Right cardiac atrium (tissue), 5 donors: ENCODE measurements at regions not wholly inside any gene's neighbourhood (a gene's known extent, or its start where the extent isn't known, plus 50 kb on each side); places are given as distances from the start of the nearest gene placed in this dataset.

Experiments used
- ATAC-seq, 2 donors: fragments of 200-7000 bp; cut with Tn5 transposase; one replicate each; pipeline versions ENCODE4 v1.8.0 to v1.9.1; 2020; ENCODE audit warnings: moderate library complexity in 2 of 2, mild to moderate bottlenecking in 1 of 2
- DNase-seq, 3 donors: peaks; one replicate each; pipeline ENCODE4 v3.0.0-alpha.2; 2020
- H3K27ac ChIP-seq: one replicate; pipeline ENCODE4 v1.5.1; 2013; ENCODE audit warnings: mild to moderate bottlenecking, low read length, control low read depth, moderate library complexity
- H3K27me3 ChIP-seq: one replicate; pipeline ENCODE4 v1.6.1; 2013; ENCODE audit not compliant: control insufficient read depth, insufficient read depth
- H3K4me1 ChIP-seq: one replicate; pipeline ENCODE4 v1.6.1; 2013; ENCODE audit warnings: low read length; ENCODE audit not compliant: control insufficient read depth, insufficient read depth
- H3K4me3 ChIP-seq: one replicate; pipeline ENCODE4 v1.5.1; 2013; ENCODE audit warnings: low read length, control low read depth
- H3K9me3 ChIP-seq: one replicate; pipeline ENCODE4 v1.6.1; 2013; ENCODE audit warnings: low read length; ENCODE audit not compliant: control insufficient read depth
- WGBS: extraction: QIAGEN DNeasy Blood & Tissue Kit; methylation state at CpG from one replicate; pipeline ENCODE4 v1.1.7; 2013; 5-methylcytosine and 5-hydroxymethylcytosine counted together
- intact Hi-C, 4 donors: fragments of 100-400 bp; cut with DNase I; formaldehyde crosslinking; loops; one replicate each; pipeline versions ENCODE4 v1.11.0 to v1.14.0; 2022 to 2023
- donor health status: healthy with polysubstance abuse.
- donor health status: DM: no; HTN: yes; CAD: no.
- donor health status: DM: no; HTN: no; CAD: no.
- donor health status: DM: no; HTN: yes; CAD: no; lungs with severe emphysema.
- donor health status: DM: yes; HTN: yes; CAD: no.

DNA sequence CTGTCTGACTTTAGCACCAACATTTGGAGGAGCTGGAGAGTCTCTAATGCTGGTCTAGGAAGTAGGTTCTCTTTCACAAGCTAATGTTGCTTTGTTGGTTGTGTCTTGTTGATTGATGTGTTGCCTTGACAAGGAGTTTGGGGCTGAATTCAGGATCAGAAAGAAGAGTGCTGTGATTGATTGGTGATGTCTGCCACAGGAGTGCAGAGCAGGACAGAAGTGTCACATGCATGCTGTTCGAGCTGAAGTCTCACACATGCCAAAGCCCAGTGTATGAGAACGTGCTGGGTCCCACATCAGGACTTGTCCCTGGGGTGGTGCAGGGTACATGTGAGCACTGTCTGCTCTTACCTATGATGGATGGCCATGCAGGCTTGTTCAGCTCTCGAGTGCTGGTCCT lies 694.4 kb downstream of the MATN1 start:
- no peak for DNase-seq
- H3K27ac ChIP-seq, result no peak overlapping the region
- H3K4me3 ChIP-seq, result no peak overlapping the region
- H3K27me3 ChIP-seq, result no peaks in the 10 kb centered on the region
- H3K9me3 ChIP-seq, result no peaks in the 10 kb centered on the region
- no peaks in the 10 kb centered on the region for H3K4me1 ChIP-seq
- intact Hi-C loops, result no loop called here
- no peak for ATAC-seq
- WGBS, result 57% methylated on average over 3 of the region's 3 CpGs

DNA sequence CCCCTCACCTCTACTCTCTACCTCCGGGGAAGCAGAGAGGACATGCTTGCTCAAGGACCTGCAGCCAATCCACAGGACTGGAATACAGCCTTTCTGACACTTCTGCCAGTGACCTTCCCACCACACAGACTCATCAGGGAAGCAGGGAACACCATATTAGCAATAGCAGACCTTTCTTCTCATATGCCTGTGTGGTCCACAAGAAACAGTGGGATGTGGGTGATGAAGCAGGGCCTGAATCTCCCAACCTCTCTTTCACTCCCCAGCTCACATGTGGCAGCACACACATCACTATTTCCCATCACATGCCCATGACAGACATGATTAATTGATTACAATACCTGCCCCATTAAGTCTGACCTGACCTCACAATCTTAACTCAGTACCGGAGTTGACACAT lies 695.1 kb downstream of the MATN1 start:
- 80% methylated on average over 2 of the region's 2 CpGs for WGBS
- ATAC-seq (no peak), DNase-seq (no peak)
- Histone ChIP-seq H3K4me3 (no peak overlapping the region), H3K27ac (no peak overlapping the region), H3K27me3 (no peaks in the 10 kb centered on the region), H3K4me1 (no peaks in the 10 kb centered on the region), H3K9me3 (peaks cover 2% of the 10 kb centered on the region)
- intact Hi-C loops, result no loop called here

GRCh38 chr1:30027247-30027646 lies 696.1 kb downstream of the MATN1 start:
- ATAC-seq (no peak), DNase-seq (no peak)
- Histone ChIP-seq H3K27ac (no peak overlapping the region), H3K4me3 (no peak overlapping the region), H3K4me1 (no peaks in the 10 kb centered on the region), H3K27me3 (no peaks in the 10 kb centered on the region), H3K9me3 (peaks cover 2% of the 10 kb centered on the region)
- intact Hi-C loops, result no loop called here
- WGBS, result 89% methylated on average over 2 of the region's 2 CpGs

DNA sequence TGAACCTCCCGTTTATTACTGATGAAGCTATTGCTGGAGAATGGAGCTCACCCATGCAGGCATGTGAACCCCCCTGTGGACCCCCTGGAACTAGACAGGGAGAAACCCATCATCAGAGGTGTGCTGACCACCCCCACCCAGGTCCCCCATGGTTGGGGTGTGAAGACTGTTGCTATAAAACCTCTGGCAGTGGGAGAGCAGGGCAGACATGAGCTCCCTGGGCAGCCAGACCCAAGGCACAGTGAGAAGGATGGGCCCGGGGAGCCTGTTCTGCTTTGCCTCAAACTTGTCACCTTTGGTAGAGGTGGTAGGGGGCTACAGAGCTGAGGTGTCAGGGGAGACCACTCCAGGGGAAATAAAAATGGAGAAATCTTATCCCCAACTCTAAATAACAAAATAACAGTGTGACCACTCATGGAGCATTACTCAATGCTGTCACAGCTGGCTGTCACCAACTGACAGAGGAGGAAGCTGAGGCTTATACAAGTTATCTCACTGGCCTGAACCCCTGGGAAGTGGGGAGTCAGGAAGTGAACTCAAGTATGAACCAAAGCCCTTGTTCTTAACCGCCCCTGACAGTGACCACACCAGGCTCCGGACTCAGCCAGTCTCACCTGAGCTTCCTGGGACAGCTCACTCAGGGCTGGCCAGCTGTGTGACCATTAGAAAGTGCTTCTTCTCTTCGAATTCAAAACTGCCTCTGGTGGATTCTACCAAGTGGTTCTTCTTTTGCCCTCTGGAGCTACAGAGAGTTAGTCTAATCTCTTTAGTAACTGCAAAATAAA lies 698.8 kb downstream of the MATN1 start:
- Histone ChIP-seq H3K27me3 (no peaks in the 10 kb centered on the region), H3K4me1 (no peaks in the 10 kb centered on the region), H3K9me3 (peaks cover 2% of the 10 kb centered on the region), H3K27ac (no peak overlapping the region), H3K4me3 (no peak overlapping the region)
- 48% methylated on average over 5 of the region's 5 CpGs for WGBS
- DNase-seq, result no peak
- ATAC-seq, result no peak
- intact Hi-C loops, result no loop called here

GRCh38 chr1:30023339-30024022 lies 699.9 kb downstream of the MATN1 start:
- Histone ChIP-seq H3K4me1 (no peaks in the 10 kb centered on the region), H3K9me3 (peaks cover 2% of the 10 kb centered on the region), H3K27ac (no peak overlapping the region), H3K27me3 (no peaks in the 10 kb centered on the region), H3K4me3 (no peak overlapping the region)
- no peak for DNase-seq
- ATAC-seq, result no peak
- 88% methylated on average over 2 of the region's 2 CpGs for WGBS
- intact Hi-C loops, result no loop called here

DNA sequence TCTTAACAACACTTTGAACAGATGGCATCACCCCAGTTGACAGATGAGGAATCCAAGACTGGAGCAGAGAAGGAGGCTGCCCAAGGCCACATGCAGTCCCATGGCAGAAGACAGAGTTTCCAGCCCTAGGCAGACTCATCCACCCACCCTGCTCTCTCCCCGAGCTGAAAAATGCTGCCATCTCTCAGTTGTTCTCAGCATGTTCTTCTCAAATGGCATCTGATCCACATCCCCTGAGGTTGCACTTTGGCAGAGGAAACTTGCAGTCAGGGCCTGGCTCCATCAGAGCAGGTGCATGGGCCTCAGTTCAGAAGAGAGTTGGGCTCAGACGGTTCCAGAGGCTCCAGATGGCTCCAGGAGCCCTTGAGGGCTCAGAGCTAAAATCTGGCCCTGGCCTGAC lies 709.4 kb downstream of the MATN1 start:
- Histone ChIP-seq H3K4me3 (no peak overlapping the region), H3K9me3 (no peaks in the 10 kb centered on the region), H3K27me3 (no peaks in the 10 kb centered on the region), H3K27ac (no peak overlapping the region), H3K4me1 (peaks cover 2% of the 10 kb centered on the region)
- no peak for DNase-seq
- 72% methylated on average over 2 of the region's 2 CpGs for WGBS
- ATAC-seq, result no peak
- intact Hi-C loops, result no loop called here

DNA sequence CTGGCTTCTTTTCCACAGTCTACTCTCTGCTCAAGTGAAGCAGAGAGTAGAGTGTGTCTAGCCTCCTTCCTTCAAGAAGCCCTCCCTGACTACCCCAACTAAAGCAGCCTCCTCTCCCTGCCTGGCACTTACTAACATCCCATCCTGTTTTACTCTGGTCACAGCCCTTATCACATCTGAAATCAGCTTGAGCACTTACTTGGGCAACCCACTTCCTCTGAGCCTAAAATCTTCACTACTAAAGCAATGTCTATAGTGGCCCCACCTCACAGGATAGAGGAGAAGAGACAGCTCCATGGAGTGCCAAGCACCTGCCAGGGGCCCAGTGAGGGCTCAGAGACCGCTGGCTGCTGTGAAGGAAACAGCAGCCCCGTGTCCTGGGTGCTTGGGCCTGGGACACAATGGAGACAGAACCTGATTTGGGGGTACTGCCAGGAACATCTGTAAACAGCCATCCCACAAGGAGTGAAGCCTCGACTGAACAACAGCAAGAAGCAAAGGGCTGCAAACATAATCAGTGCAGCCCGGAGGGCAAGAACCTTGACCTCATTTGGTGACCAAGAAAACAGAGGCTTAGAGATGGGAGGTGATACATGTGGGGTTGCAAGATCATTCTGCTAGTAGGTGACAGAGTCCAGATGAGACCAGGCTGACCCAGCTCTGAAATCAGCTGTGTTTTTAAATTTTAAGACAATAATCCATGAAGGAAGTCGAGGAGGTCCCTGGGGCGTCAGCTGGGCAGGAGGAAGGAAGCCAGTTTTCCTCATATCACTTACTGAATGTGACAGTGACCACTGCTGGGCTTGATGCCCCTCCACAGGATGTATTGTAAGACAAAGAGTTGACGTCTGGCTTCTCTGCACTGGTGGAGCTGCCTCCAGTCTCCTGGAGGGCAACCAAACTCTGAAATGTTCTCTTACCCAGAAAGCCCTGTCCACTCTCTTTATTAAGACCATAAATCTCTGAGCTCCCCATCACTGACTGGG lies 710.6 kb downstream of the MATN1 start:
- peaks cover 2% of the 10 kb centered on the region for H3K4me1 ChIP-seq
- no peak for DNase-seq
- no peak for ATAC-seq
- no peaks in the 10 kb centered on the region for H3K9me3 ChIP-seq
- intact Hi-C loops, result no loop called here
- no peak overlapping the region for H3K27ac ChIP-seq
- no peaks in the 10 kb centered on the region for H3K27me3 ChIP-seq
- H3K4me3 ChIP-seq, result no peak overlapping the region
- 50% methylated on average over 7 of the region's 7 CpGs for WGBS

DNA sequence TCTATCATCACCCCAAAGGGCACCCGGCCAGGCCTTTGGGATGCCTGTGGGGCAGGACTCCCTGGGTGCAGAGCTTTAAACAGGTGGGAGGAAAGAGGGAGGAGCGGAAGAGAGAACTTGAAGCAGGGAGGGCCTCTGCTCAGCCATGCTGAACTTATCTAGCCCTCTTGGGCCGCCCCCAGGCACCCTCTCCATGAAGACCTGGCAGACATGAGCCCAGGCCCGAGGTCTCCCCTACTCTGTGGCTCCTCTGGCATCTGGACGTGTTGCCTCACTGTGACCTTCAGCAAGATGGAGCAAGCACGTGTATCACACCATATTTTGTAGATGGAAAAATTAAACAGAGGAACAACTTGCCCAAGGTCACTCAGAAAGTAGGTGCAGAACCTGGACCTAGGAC lies 711.4 kb downstream of the MATN1 start:
- Histone ChIP-seq H3K4me3 (no peak overlapping the region), H3K27ac (no peak overlapping the region), H3K4me1 (peaks cover 2% of the 10 kb centered on the region), H3K27me3 (no peaks in the 10 kb centered on the region), H3K9me3 (no peaks in the 10 kb centered on the region)
- DNase-seq (no peak), ATAC-seq (no peak)
- 75% methylated on average over 6 of the region's 6 CpGs for WGBS
- intact Hi-C loops, result no loop called here

DNA sequence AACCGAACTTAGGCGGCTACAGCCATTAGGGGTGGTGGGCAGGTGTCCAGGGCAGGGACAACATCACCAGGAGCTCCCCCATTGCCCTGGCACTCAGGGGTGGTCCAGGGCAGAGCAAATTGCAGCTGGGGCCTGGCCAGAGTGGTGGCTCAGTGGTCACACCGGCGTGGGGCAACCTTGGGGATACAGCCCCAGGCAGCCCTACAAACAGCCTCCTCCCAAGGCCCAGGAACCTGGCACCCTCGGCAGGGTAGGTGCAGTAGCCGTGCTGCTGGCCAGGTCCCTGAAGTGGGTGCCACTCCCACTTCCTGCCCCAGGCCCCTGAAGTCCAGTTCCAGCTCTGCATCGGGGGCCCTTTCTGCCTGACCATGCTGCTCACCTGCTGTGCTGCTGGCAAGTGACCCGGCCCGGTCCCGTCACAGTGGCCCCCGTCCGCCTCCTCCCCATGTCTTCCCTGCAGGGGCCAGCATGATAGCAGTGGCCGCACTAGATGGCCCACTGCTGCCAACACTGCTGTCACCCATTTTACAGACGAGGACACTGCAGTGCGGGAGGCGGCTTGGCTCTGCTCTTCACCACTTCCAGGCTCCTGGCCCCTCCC lies 712.8 kb downstream of the MATN1 start:
- no peaks in the 10 kb centered on the region for H3K9me3 ChIP-seq
- no peak overlapping the region for H3K4me3 ChIP-seq
- no peaks in the 10 kb centered on the region for H3K27me3 ChIP-seq
- peaks cover 2% of the 10 kb centered on the region for H3K4me1 ChIP-seq
- ATAC-seq (no peak), DNase-seq (no peak)
- intact Hi-C loops, result no loop called here
- H3K27ac ChIP-seq, result no peak overlapping the region
- WGBS, result 80% methylated on average over 16 of the region's 16 CpGs

- ATAC-seq (no peak), DNase-seq (no peak)
- Histone ChIP-seq H3K27me3 (no peaks in the 10 kb centered on the region), H3K4me3 (no peak overlapping the region), H3K9me3 (no peaks in the 10 kb centered on the region), H3K27ac (no peak overlapping the region), H3K4me1 (peaks cover 2% of the 10 kb centered on the region)
- 44% methylated on average over 2 of the region's 2 CpGs for WGBS
- intact Hi-C loops, result no loop called here
These were observed 713.7 kb downstream of the MATN1 start for GRCh38 chr1:30009720-30010119.
